HG03469 (cell line): ENCODE measurements at regions not wholly inside any gene's neighbourhood (a gene's known extent, or its start where the extent isn't known, plus 50 kb on each side); places are given as distances from the start of the nearest gene placed in this dataset.

Experiments used
- ATAC-seq: cut with Tn5 transposase; IDR thresholded peaks from one replicate; pipeline ENCODE4 v1.9.1; 2021; ENCODE audit warnings: mild to moderate bottlenecking, moderate library complexity, moderate number of reproducible peaks; ENCODE audit not compliant: unreplicated experiment

- ATAC-seq: no peak
These were observed 53.4 kb upstream of the STK17B start for GRCh38 chr2:196224756-196225155.

GRCh38 chr2:196225213-196225612 is 53.8 kb upstream of the STK17B start:
- ATAC-seq: no peak

GRCh38 chr2:196226058-196226706 is 54.8 kb upstream of the STK17B start:
- ATAC-seq: no peak

- no peak for ATAC-seq
These were observed 55.3 kb upstream of the STK17B start for GRCh38 chr2:196226707-196227065.

- ATAC-seq: no peak
These were observed 57.6 kb upstream of the STK17B start for GRCh38 chr2:196229013-196229412.

GRCh38 chr2:196230061-196230854 is 58.9 kb upstream of the STK17B start:
- ATAC-seq: no peak

GRCh38 chr2:196233021-196233804 is 61.8 kb upstream of the STK17B start:
- peak; percentile 6 for ATAC-seq

- ATAC-seq: peak; percentile 83
These were observed 62.6 kb upstream of the STK17B start for GRCh38 chr2:196233805-196234475.

GRCh38 chr2:196234672-196235071 is 63.3 kb upstream of the STK17B start:
- ATAC-seq: peak; percentile 29

- ATAC-seq: no peak
These were observed 67.5 kb upstream of the STK17B start for GRCh38 chr2:196238836-196239380.

GRCh38 chr2:196239622-196240587 is 68.5 kb upstream of the STK17B start:
- peak; percentile 58 for ATAC-seq

GRCh38 chr2:196241175-196241574 is 69.8 kb upstream of the STK17B start:
- no peak for ATAC-seq

- ATAC-seq: peak; percentile 87
These were observed 70.8 kb upstream of the STK17B start for GRCh38 chr2:196242131-196242620.

- ATAC-seq: no peak
These were observed 73.1 kb upstream of the STK17B start for GRCh38 chr2:196244516-196244915.

- ATAC-seq: no peak
These were observed 73.6 kb upstream of the STK17B start for GRCh38 chr2:196244966-196245365.

GRCh38 chr2:196245378-196246140 is 74.2 kb upstream of the STK17B start:
- no peak for ATAC-seq

GRCh38 chr2:196247114-196247975 is 76.0 kb upstream of the STK17B start:
- ATAC-seq: no peak

GRCh38 chr2:196247976-196248280 is 76.5 kb upstream of the STK17B start:
- no peak for ATAC-seq
